ENCODE measurements at regions not wholly inside any gene's neighbourhood (a gene's known extent, or its start where the extent isn't known, plus 50 kb on each side); places are given as distances from the start of the nearest gene placed in this dataset.

GRCh38 chr12:16094437-16094836, 183.0 kb downstream of the SLC15A5 start:
- no peak for TF ChIP-seq CTCF (IDR thresholded peaks at IDR 0.05)
- no peak for TF ChIP-seq POLR2A (IDR thresholded peaks at IDR 0.05)
- no peak for TF ChIP-seq POLR2AphosphoS5 (IDR thresholded peaks at IDR 0.05)
- no peak for TF ChIP-seq EP300 (IDR thresholded peaks at IDR 0.05; ENCODE audit: low read depth)
